Fibroblast of skin of right biceps (primary cell): ENCODE measurements at regions not wholly inside any gene's neighbourhood (a gene's known extent, or its start where the extent isn't known, plus 50 kb on each side); places are given as distances from the start of the nearest gene placed in this dataset.

Experiments used
- DNase-seq: peaks from one replicate; pipeline ENCODE4 v3.0.0-alpha.2; 2013

- peak; percentile 17 for DNase-seq
These were observed 53.6 kb upstream of the BCL2L14 start for GRCh38 chr12:12017135-12017581.

DNA sequence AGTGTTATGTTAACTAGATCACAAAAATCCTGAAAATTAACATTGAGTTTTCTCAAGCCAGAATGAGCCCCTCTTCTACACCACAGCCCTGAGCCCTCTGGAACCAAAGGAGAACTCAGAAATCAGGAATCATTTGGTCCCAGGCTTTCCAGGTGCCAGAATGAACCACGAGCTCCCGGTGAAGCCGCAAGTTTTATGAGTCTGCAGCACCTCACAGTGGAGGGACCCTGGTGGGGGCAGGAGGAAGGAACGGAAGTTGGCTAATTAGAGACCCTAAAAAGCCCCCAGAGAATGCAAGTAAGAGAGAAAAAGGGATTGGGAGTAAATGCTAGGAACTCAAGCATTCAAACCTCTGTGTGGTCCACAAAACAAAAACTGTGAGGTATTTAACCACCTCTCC is 52.9 kb upstream of the BCL2L14 start:
- DNase-seq: no peak

DNA sequence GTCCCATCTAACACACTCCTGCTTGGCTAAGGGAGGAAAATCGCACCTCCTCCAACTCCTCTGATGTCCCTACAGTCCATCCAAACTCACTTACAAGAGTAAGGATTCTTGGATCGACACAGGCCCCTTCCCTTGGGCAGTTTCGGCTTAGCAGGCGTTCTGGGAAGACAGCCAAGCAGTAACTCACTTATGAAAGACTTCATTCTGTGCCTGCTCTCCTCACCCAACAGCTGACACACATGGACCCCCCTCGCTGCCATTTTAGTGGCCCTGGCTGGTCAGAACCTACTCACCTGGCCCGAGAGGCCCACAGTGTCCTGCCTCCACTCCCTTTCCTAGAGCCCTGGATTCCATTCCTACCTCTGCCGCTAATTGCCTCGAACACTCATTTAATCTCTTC is 52.3 kb upstream of the BCL2L14 start:
- peak; percentile 51 for DNase-seq

DNA sequence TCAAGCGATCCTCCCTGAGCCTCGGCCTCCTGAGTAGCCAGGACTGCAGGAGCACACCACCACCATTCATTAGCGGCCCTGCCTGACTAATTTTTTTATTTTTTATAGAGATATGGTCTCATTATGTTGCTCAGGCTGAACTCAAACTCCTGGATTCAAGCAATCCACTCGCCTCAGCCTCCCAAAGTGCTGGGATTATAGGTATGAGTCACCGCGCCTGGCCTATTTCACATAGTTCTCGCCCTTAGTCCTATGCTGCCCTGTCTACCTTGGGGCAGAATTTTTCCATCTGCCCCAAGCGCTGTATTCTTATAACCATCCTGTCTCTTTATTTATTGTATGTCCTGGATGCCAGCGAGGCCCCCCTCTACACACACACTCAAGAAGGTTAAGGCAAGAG is 50.9 kb upstream of the BCL2L14 start:
- no peak for DNase-seq

- no peak for DNase-seq
These were observed 50.0 kb upstream of the BCL2L14 start for GRCh38 chr12:12020762-12021161.
